ENCODE measurements at regions not wholly inside any gene's neighbourhood (a gene's known extent, or its start where the extent isn't known, plus 50 kb on each side); places are given as distances from the start of the nearest gene placed in this dataset.
A peak's percentile ranks its signal among the peaks of the same experiment; 100 is the strongest.

- H3K27me3 Mint-ChIP-seq (ENCODE audit: low read depth, unreplicated experiment) = peaks cover 2% of the 10 kb centered on the region
Observed at GRCh38 chrX:151812661-151813060, 78.1 kb downstream of the CNGA2 start.

GRCh38 chrX:151814767-151815166 is 80.2 kb downstream of the CNGA2 start:
- Histone ChIP-seq H3K27ac (ENCODE audit: low read depth, low read length) (no peak overlapping the region), H3K9me3 (ENCODE audit: insufficient read depth, low read depth, low read length) (no peaks in the 10 kb centered on the region), H3K4me1 (ENCODE audit: insufficient read depth, low read length) (peaks cover 6% of the 10 kb centered on the region), H3K4me3 (ENCODE audit: insufficient read depth, low read depth, low read length) (no peak overlapping the region), H3K36me3 (ENCODE audit: insufficient read depth, low read length) (no peaks in the 10 kb centered on the region), H4K20me1 (ENCODE audit: insufficient read depth, low read length) (no peaks in the 10 kb centered on the region), H3K9ac (ENCODE audit: low read length) (no peak overlapping the region), H2AFZ (ENCODE audit: low read depth, low read length) (no peak overlapping the region), H3K27me3 (ENCODE audit: insufficient read depth, low read length) (no peaks in the 10 kb centered on the region), H3K79me2 (ENCODE audit: insufficient read depth, low read length) (no peaks in the 10 kb centered on the region), H3K4me2 (ENCODE audit: low read length) (no peak overlapping the region)
- TF ChIP-seq CTCF (IDR thresholded peaks at IDR 0.05; ENCODE audit: insufficient read depth, low read depth, low read length) (no peak), EZH2 (IDR thresholded peaks at IDR 0.05; ENCODE audit: insufficient read depth, low read length) (no peak)
- H3K27ac Mint-ChIP-seq (ENCODE audit: unreplicated experiment) = no peak overlapping the region
- DNase-seq (ENCODE audit: low read depth) = no peak
- no peak for FAIRE-seq
- H3K4me1 Mint-ChIP-seq (ENCODE audit: low read depth, unreplicated experiment) = no peaks in the 10 kb centered on the region
- no peaks in the 10 kb centered on the region for H3K36me3 Mint-ChIP-seq (ENCODE audit: low read depth, unreplicated experiment)
- H3K9me3 Mint-ChIP-seq (ENCODE audit: unreplicated experiment) = no peaks in the 10 kb centered on the region
- no peaks in the 10 kb centered on the region for H3K27me3 Mint-ChIP-seq (ENCODE audit: low read depth, unreplicated experiment)
- no peak overlapping the region for H3K4me3 Mint-ChIP-seq (ENCODE audit: unreplicated experiment)

More at GRCh38 chrX:151812661-151813060, 78.1 kb downstream of the CNGA2 start:
- no peaks in the 10 kb centered on the region for H3K36me3 Mint-ChIP-seq (ENCODE audit: low read depth, unreplicated experiment)
- no peak overlapping the region for H3K4me3 Mint-ChIP-seq (ENCODE audit: unreplicated experiment)
- Histone ChIP-seq H3K9me3 (ENCODE audit: insufficient read depth, low read depth, low read length) (no peaks in the 10 kb centered on the region), H2AFZ (ENCODE audit: low read depth, low read length) (no peak overlapping the region), H3K4me3 (ENCODE audit: insufficient read depth, low read depth, low read length) (no peak overlapping the region), H3K27me3 (ENCODE audit: insufficient read depth, low read length) (no peaks in the 10 kb centered on the region), H3K27ac (ENCODE audit: low read depth, low read length) (no peak overlapping the region), H3K9ac (ENCODE audit: low read length) (no peak overlapping the region), H3K36me3 (ENCODE audit: insufficient read depth, low read length) (no peaks in the 10 kb centered on the region), H4K20me1 (ENCODE audit: insufficient read depth, low read length) (no peaks in the 10 kb centered on the region), H3K79me2 (ENCODE audit: insufficient read depth, low read length) (no peaks in the 10 kb centered on the region), H3K4me1 (ENCODE audit: insufficient read depth, low read length) (peaks cover 6% of the 10 kb centered on the region), H3K4me2 (ENCODE audit: low read length) (no peak overlapping the region)
- FAIRE-seq = peak; percentile 65
- DNase-seq (ENCODE audit: low read depth) = no peak
- peaks cover 2% of the 10 kb centered on the region for H3K9me3 Mint-ChIP-seq (ENCODE audit: unreplicated experiment)
- TF ChIP-seq EZH2 (IDR thresholded peaks at IDR 0.05; ENCODE audit: insufficient read depth, low read length) = no peak
- TF ChIP-seq CTCF (IDR thresholded peaks at IDR 0.05; ENCODE audit: insufficient read depth, low read depth, low read length) = no peak
- H3K27ac Mint-ChIP-seq (ENCODE audit: unreplicated experiment) = no peak overlapping the region
- H3K4me1 Mint-ChIP-seq (ENCODE audit: low read depth, unreplicated experiment) = no peaks in the 10 kb centered on the region

GRCh38 chrX:151815398-151815797 is 80.9 kb downstream of the CNGA2 start:
- H3K27me3 ChIP-seq (ENCODE audit: insufficient read depth, low read length) = no peaks in the 10 kb centered on the region
- H3K9me3 ChIP-seq (ENCODE audit: insufficient read depth, low read depth, low read length) = no peaks in the 10 kb centered on the region
- Mint-ChIP-seq H3K27me3 (ENCODE audit: low read depth, unreplicated experiment) (no peaks in the 10 kb centered on the region), H3K36me3 (ENCODE audit: low read depth, unreplicated experiment) (no peaks in the 10 kb centered on the region), H3K4me3 (ENCODE audit: unreplicated experiment) (no peak overlapping the region), H3K9me3 (ENCODE audit: unreplicated experiment) (no peaks in the 10 kb centered on the region), H3K27ac (ENCODE audit: unreplicated experiment) (no peak overlapping the region), H3K4me1 (ENCODE audit: low read depth, unreplicated experiment) (no peaks in the 10 kb centered on the region)
- TF ChIP-seq EZH2 (IDR thresholded peaks at IDR 0.05; ENCODE audit: insufficient read depth, low read length) (no peak), CTCF (IDR thresholded peaks at IDR 0.05; ENCODE audit: insufficient read depth, low read depth, low read length) (no peak)
- no peak overlapping the region for H3K9ac ChIP-seq (ENCODE audit: low read length)
- DNase-seq (ENCODE audit: low read depth) (peak; percentile 76), FAIRE-seq (no peak)
- H3K36me3 ChIP-seq (ENCODE audit: insufficient read depth, low read length) = no peaks in the 10 kb centered on the region
- peaks cover 6% of the 10 kb centered on the region for H3K4me1 ChIP-seq (ENCODE audit: insufficient read depth, low read length)
- H2AFZ ChIP-seq (ENCODE audit: low read depth, low read length) = no peak overlapping the region
- H3K27ac ChIP-seq (ENCODE audit: low read depth, low read length) = no peak overlapping the region
- no peaks in the 10 kb centered on the region for H4K20me1 ChIP-seq (ENCODE audit: insufficient read depth, low read length)
- no peaks in the 10 kb centered on the region for H3K79me2 ChIP-seq (ENCODE audit: insufficient read depth, low read length)
- H3K4me3 ChIP-seq (ENCODE audit: insufficient read depth, low read depth, low read length) = no peak overlapping the region
- peak overlapping the region; percentile 15 for H3K4me2 ChIP-seq (ENCODE audit: low read length)

All from astrocyte (in vitro differentiated cells and primary cell).